ENCODE measurements at regions not wholly inside any gene's neighbourhood (a gene's known extent, or its start where the extent isn't known, plus 50 kb on each side); places are given as distances from the start of the nearest gene placed in this dataset.

DNA sequence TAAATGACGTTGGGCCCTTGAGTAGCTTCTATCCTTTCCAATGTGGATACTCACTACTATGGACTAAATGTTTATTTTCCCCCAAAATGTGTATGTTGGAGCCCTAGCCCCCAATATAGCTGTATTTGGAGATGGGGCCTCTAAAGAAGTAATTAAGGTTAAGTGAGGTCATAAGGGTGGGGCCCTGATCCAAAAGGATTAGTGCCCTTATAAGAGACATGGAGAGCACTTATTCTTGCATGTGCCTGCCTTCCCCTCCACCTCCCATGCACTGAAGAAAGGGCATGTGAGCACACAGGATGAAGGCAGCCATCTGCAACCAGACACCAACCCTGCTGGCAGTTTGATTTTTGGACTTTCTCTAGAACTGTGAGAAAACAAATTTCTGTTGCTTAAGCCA is 115.7 kb upstream of the MED13 start:
- no peak for ATAC-seq (ENCODE audit: low FRiP score)
- TF ChIP-seq, protein P1, sequence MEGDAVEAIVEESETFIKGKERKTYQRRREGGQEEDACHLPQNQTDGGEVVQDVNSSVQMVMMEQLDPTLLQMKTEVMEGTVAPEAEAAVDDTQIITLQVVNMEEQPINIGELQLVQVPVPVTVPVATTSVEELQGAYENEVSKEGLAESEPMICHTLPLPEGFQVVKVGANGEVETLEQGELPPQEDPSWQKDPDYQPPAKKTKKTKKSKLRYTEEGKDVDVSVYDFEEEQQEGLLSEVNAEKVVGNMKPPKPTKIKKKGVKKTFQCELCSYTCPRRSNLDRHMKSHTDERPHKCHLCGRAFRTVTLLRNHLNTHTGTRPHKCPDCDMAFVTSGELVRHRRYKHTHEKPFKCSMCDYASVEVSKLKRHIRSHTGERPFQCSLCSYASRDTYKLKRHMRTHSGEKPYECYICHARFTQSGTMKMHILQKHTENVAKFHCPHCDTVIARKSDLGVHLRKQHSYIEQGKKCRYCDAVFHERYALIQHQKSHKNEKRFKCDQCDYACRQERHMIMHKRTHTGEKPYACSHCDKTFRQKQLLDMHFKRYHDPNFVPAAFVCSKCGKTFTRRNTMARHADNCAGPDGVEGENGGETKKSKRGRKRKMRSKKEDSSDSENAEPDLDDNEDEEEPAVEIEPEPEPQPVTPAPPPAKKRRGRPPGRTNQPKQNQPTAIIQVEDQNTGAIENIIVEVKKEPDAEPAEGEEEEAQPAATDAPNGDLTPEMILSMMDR (IDR thresholded peaks at IDR 0.05), result no peak
- no peak for DNase-seq (ENCODE audit: low spot score)

DNA sequence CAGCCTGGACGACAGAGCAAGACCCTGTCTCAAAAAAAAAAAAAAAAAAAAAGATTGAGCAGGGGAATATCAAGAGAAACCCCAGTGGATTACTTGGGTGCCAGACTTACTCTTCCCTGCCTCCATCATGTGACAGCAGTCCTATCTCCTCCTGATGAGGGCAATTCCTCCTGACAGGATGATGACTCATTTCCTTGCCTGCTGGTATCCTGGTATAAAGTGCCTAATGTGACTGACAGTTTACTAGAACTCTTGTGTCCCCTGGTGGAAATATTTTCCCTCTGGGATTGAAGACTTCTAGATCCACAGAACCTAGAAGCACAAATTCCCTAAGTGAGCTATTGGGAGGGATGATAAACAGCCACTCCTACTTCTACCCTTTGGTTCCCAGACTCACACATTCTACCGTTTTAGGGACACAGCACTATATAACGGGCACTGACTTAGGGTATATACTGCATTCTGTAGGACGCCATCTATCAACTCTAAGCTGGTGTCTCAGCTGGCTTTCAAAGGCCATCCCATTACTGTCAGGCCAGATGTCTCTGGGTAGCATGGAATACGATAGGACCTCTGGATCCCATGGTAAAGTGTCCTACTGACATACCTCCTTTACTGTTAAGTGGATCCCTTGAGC is 114.6 kb upstream of the MED13 start:
- TF ChIP-seq, protein P1 (IDR thresholded peaks at IDR 0.05), result no peak
- ATAC-seq (ENCODE audit: low FRiP score) (no peak), DNase-seq (ENCODE audit: low spot score) (no peak)

DNA sequence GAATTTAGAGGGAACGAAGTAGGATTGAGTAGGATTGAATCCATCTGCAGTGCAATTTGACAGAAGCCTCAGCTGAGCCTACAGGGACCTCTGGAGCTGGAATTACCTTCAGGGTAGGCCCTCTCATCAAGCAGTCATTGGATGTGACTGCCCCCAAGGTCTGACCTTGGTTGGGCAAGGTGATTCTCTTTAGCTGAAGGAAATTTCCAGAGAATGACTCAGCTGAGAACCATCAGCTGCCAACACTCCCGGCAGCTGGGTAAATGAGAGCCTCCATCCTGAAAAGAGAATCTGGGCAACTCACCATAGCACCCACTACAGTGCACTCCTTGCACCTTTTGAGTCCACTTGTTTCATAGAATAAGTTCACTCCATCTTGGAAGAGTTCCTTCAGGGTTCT is 113.5 kb upstream of the MED13 start:
- TF ChIP-seq, protein P1 (IDR thresholded peaks at IDR 0.05), result no peak
- no peak for DNase-seq (ENCODE audit: low spot score)
- ATAC-seq (ENCODE audit: low FRiP score), result no peak

DNA sequence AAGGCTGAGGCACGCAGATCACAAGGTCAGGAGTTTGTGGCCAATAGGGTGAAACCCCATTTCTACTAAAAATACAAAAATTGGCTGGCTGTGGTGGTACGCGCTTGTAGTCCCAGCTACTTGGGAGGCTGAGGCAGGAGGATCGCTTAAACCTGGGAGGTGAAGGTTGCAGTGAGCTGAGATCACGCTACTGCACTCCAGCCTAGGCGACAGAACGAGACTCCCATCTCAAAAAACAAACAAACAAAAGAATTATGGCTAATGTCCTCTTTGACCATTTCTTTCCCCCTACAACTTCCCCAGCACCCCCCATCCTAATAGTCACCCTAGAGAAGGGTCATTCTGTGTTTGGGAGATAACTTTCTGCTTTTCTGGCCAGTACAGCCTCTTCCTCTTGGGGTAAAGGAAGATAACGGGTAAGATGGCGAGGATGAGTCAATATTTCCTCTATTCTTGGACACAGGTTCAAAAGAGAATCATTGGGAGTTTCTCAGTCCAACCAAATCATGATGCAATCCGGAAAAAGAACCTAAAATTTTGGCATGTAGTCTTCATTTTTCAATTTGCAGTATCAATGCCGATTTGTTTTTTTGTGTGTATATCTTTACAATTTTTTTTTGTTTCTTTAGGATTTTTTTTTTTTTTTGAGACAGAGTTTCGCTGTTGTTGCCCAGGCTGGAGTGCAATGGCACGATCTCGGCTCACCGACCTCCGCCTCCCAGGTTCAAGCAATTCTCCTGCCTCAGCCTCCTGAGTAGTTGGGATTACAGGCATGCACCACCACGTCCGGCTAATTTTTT is 107.6 kb upstream of the MED13 start:
- TF ChIP-seq, protein P1 (IDR thresholded peaks at IDR 0.05), result no peak
- ATAC-seq (ENCODE audit: low FRiP score) (no peak), DNase-seq (ENCODE audit: low spot score) (no peak)

DNA sequence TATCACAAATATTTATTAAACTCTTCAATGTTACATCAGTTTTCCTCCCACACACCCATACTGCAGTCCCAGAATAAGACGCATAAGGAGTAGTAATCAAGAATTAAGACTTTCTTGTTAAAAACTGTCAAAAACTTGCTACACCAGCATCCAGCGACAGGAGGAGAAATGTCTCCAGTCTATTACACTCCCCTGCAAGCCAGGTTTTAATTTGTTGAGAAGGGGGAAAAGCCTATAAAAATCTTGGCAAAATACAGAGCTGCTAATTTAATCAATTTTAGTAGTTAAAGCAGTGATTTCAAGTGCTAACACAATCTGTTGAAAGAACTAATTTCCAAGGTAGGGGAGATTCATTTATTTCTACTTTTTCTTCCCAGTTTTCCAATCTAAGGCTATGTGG is 102.0 kb upstream of the MED13 start:
- TF ChIP-seq, protein P1 (IDR thresholded peaks at IDR 0.05), result no peak
- DNase-seq (ENCODE audit: low spot score) (no peak), ATAC-seq (ENCODE audit: low FRiP score) (no peak)

DNA sequence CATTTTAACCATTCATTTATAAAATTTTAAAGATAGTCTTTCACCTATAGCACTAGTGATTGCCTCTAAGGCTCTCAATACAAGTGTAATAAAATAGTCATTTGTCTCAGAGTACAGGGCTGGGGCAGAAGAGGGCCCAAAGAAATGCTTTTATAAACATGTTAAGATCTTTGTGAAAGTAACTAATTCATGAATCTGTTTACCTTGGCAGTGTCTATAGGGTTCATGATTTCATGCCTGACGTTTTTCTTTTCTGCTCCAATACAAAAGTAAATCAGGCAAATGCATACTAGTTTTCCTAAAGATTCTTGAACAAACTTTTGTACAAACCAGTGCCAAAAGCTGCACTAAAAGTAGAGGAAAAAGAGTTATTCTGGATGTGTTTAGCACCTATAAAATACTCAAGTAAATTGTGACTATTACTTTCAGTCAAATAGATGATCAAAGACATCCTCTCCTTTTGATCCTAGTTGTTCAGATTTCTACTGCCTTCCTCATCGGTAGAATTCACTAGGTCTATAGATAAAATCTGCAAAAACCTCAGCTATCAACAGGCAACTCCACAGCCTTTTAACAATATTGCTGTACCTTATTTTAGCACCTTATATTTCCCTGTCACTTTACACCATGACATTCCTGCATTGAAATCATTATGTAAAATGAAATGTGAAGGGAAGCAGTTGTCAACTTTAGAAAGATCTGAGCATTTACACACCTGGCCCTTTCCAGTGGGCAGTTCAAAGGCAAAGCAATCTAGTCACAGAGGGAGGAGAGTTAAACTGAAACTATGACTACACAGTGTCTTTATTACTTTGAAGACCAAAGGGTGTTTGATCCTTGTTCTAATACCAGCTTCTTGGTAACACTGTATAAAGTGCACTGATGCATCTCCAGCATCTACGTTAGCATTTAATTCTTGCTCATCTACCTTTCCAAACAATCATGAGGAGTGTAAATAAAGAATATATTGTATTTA is 100.0 kb upstream of the MED13 start:
- DNase-seq (ENCODE audit: low spot score) (no peak), ATAC-seq (ENCODE audit: low FRiP score) (no peak)
- TF ChIP-seq, protein P1 (IDR thresholded peaks at IDR 0.05), result no peak

All from omental fat pad (tissue), 3 donors.